ENCODE measurements at regions not wholly inside any gene's neighbourhood (a gene's known extent, or its start where the extent isn't known, plus 50 kb on each side); places are given as distances from the start of the nearest gene placed in this dataset.

GRCh38 chr21:27700974-27701614 is 734.2 kb upstream of the ADAMTS5 start (continued):
- peak; percentile 84 to 88 for TF ChIP-seq RAD21 (CRISPR knock-in tag; conservative IDR thresholded peaks at IDR 0.05 in 1 of 2, IDR thresholded peaks at IDR 0.05 in 1 of 2)
- peak; percentile 72; the same call in 1 of the 2 replicates for TF ChIP-seq REST (IDR thresholded peaks at IDR 0.05; ENCODE audit: borderline replicate concordance)
- TF ChIP-seq REST (CRISPR knock-in tag; IDR thresholded peaks at IDR 0.05; ENCODE audit: low read depth): no peak
